ENCODE measurements at regions not wholly inside any gene's neighbourhood (a gene's known extent, or its start where the extent isn't known, plus 50 kb on each side); places are given as distances from the start of the nearest gene placed in this dataset.

GRCh38 chr9:87100001-87100400 lies 152.7 kb upstream of the GAS1 start:
- TF ChIP-seq EZH2 (IDR thresholded peaks at IDR 0.05; ENCODE audit: insufficient read depth, poor library complexity, severe bottlenecking) (no peak), EZH2phosphoT487 (IDR thresholded peaks at IDR 0.05; ENCODE audit: insufficient read depth, low read depth) (no peak)
